IMR-90 (cell line): ENCODE measurements at regions not wholly inside any gene's neighbourhood (a gene's known extent, or its start where the extent isn't known, plus 50 kb on each side); places are given as distances from the start of the nearest gene placed in this dataset.

ENCODE experiments used
- ATAC-seq: fragments of 200-7000 bp; cut with Tn5 transposase; 2 replicates; pipeline ENCODE4 v1.9.1; 2020; ENCODE audit warnings: low read depth, mild to moderate bottlenecking, moderate library complexity
- BruUV-seq: library from RNA; stranded (reverse); fragments of 400-500 nt; replicated peaks from 2 replicates; lab custom pipeline; 2021; lab: Mats Ljungman, UMichigan
- CTCF ChIA-PET: fragments of 300-600 bp; formaldehyde crosslinking; extraction: SDS; loops from one replicate; lab custom pipeline; 2021; ENCODE audit warnings: antibody characterized with exemption; lab: Yijun Ruan, JAX
- POLR2A ChIA-PET: fragments of 300-600 bp; sonication (Branson Sonifier 250); formaldehyde crosslinking; loops from one replicate; lab custom pipeline; 2022; ENCODE audit warnings: antibody characterized with exemption; ENCODE audit not compliant: unreplicated experiment; lab: Charles Lee
- DNase-seq: peaks from one replicate; pipeline ENCODE4 v3.0.0; 2013
- H2AFZ ChIP-seq: replicated peaks from 2 replicates; pipeline ENCODE3; 2013; ENCODE audit warnings: low read length, mild to moderate bottlenecking; ENCODE audit not compliant: poor library complexity
- H2AK5ac ChIP-seq: 2 replicates; pipeline ENCODE4 v1.6.1; 2013; ENCODE audit warnings: low read depth, low read length, inconsistent platforms
- H2AK9ac ChIP-seq: replicated peaks from 2 replicates; pipeline ENCODE3; 2013; ENCODE audit warnings: mild to moderate bottlenecking, low read depth, low read length, moderate library complexity; ENCODE audit not compliant: poor library complexity
- H2BK120ac ChIP-seq: 2 replicates; pipeline ENCODE4 v1.6.1; 2013; ENCODE audit warnings: low read depth, low read length, inconsistent platforms
- H2BK15ac ChIP-seq: 3 replicates; pipeline ENCODE4 v1.6.1; 2013; ENCODE audit warnings: low read depth, low read length, inconsistent platforms
- H2BK20ac ChIP-seq: 2 replicates; pipeline ENCODE4 v1.6.1; 2013; ENCODE audit warnings: low read depth, mild to moderate bottlenecking, inconsistent platforms, low read length, moderate library complexity
- H2BK5ac ChIP-seq: 2 replicates; pipeline ENCODE4 v1.6.1; 2013; ENCODE audit warnings: mild to moderate bottlenecking, low read depth, low read length, inconsistent platforms; ENCODE audit not compliant: poor library complexity, severe bottlenecking
- H3K14ac ChIP-seq: replicated peaks from 2 replicates; pipeline ENCODE4 v1.6.1; 2013; ENCODE audit warnings: low read depth, low read length, inconsistent platforms
- H3K18ac ChIP-seq: 2 replicates; pipeline ENCODE4 v1.6.1; 2013; ENCODE audit warnings: low read depth, low read length, control low read depth
- H3K23ac ChIP-seq: 2 replicates; pipeline ENCODE4 v1.6.1; 2013; ENCODE audit warnings: low read depth, low read length, inconsistent platforms
- H3K27ac ChIP-seq: 2 replicates; pipeline ENCODE4 v1.5.1; 2013; ENCODE audit warnings: mild to moderate bottlenecking, control low read depth, low read length; ENCODE audit not compliant: insufficient read depth
- H3K27me3 ChIP-seq: 2 replicates; pipeline ENCODE4 v1.6.1; 2013; ENCODE audit warnings: low read length; ENCODE audit not compliant: control insufficient read depth, insufficient read depth
- H3K36me3 ChIP-seq: 2 replicates; pipeline ENCODE4 v1.6.1; 2013; ENCODE audit warnings: low read length, mixed read lengths; ENCODE audit not compliant: control insufficient read depth, insufficient read depth
- H3K4ac ChIP-seq: 2 replicates; pipeline ENCODE4 v1.6.1; 2013; ENCODE audit warnings: low read depth, low read length, inconsistent platforms
- H3K4me1 ChIP-seq: 2 replicates; pipeline ENCODE4 v1.6.1; 2013; ENCODE audit warnings: low read length, mixed read lengths; ENCODE audit not compliant: control insufficient read depth, insufficient read depth
- H3K4me2 ChIP-seq: 2 replicates; pipeline ENCODE4 v1.6.1; 2013; ENCODE audit warnings: low read depth, mild to moderate bottlenecking, control low read depth, low read length, moderate library complexity
- H3K4me3 ChIP-seq: 2 replicates; pipeline ENCODE4 v1.5.1; 2013; ENCODE audit warnings: low read depth, mild to moderate bottlenecking, control low read depth, low read length, moderate library complexity; ENCODE audit not compliant: insufficient read depth
- H3K56ac ChIP-seq: 2 replicates; pipeline ENCODE4 v1.6.1; 2013; ENCODE audit warnings: low read length, inconsistent platforms; ENCODE audit not compliant: insufficient read depth; ENCODE audit errors: extremely low read depth
- H3K79me1 ChIP-seq, 2 experiments: 2 replicates each; pipeline ENCODE4 v1.6.1; 2013; ENCODE audit warnings: low read length in 2 of 2, inconsistent platforms in 1 of 2, low read depth in 1 of 2
- H3K9ac ChIP-seq: 2 replicates; pipeline ENCODE4 v1.6.1; 2013; ENCODE audit warnings: low read depth, low read length, control low read depth
- H3K9me1 ChIP-seq: 2 replicates; pipeline ENCODE4 v1.6.1; 2013; ENCODE audit warnings: low read length, inconsistent platforms; ENCODE audit not compliant: insufficient read depth
- H3K9me3 ChIP-seq: 2 replicates; pipeline ENCODE4 v1.6.1; 2013; ENCODE audit warnings: low read length; ENCODE audit not compliant: control insufficient read depth, insufficient read depth
- H4K20me1 ChIP-seq: 2 replicates; pipeline ENCODE4 v1.6.1; 2013; ENCODE audit warnings: low read length, inconsistent platforms; ENCODE audit not compliant: insufficient read depth
- H4K5ac ChIP-seq: 2 replicates; pipeline ENCODE4 v1.6.1; 2013; ENCODE audit warnings: mild to moderate bottlenecking, low read depth, low read length, control low read depth
- H4K8ac ChIP-seq, 2 experiments: 2 replicates each; pipeline ENCODE4 v1.6.1; 2013; ENCODE audit warnings: low read depth in 2 of 2, low read length in 2 of 2, control low read depth in 1 of 2, inconsistent platforms in 1 of 2
- H4K91ac ChIP-seq: 2 replicates; pipeline ENCODE4 v1.6.1; 2013; ENCODE audit warnings: low read depth, low read length, inconsistent platforms; ENCODE audit not compliant: insufficient read depth
- ELK1 ChIP-seq: fragments of 150-350 bp; IDR thresholded peaks from 2 replicates; pipeline ENCODE4 v1.6.1; 2016; ENCODE audit warnings: low read depth, mild to moderate bottlenecking, low read length, moderate library complexity, borderline replicate concordance
- WGBS, 2 experiments: methylation state at CpG; one replicate each; pipeline versions ENCODE4 v1.1.5 to v1.1.7; 2013; ENCODE audit warnings: missing lambda C conversion rate in 2 of 2; ENCODE audit not compliant: insufficient read length in 1 of 2; ENCODE audit errors: extremely low coverage in 2 of 2; 5-methylcytosine and 5-hydroxymethylcytosine counted together
- dilution Hi-C: fragments of 300-500 bp; cut with HindIII; formaldehyde crosslinking; loops from one replicate; pipeline ENCODE4 v1.14.3; 2018; ENCODE audit warnings: low sequenced_read_pairs; ENCODE audit not compliant: unreplicated experiment
- in situ Hi-C: fragments of 300-500 bp; cut with MboI; formaldehyde crosslinking; loops from 3 replicates; pipeline ENCODE4 v1.14.3; 2019; ENCODE audit warnings: low sequenced_read_pairs, inconsistent platforms, mixed read lengths
- intact Hi-C: fragments of 100-400 bp; cut with micrococcal nuclease; formaldehyde crosslinking; loops from 2 replicates; pipeline ENCODE4 v1.10.0; 2022

DNA sequence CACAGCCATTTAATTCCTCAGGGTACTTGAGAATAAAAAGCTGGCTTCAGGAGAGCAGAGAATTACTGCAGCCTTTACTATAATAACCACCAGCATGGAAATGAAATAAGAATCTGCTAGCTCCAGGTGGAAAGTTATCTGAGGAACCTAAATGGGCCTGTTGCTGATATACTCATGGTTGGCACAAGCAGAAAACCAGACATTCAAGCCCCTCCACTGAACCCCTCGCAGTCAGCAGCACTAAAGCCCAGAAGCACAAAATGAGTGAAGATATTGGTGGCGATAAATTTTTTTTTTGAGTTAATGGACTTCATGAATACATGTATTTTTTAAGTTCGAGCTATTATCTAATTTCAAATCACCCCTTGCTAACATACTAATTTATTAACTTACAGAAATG is 303.9 kb upstream of the NRP1 start:
- H2BK5ac ChIP-seq: no peak overlapping the region
- POLR2A ChIA-PET: no interaction called here
- H4K5ac ChIP-seq: no peak overlapping the region
- H2AK9ac ChIP-seq: no peak overlapping the region
- peaks cover 8% of the 10 kb centered on the region; the same call in 1 of the 2 replicates for H3K27me3 ChIP-seq
- no peaks in the 10 kb centered on the region for H3K9me3 ChIP-seq
- TF ChIP-seq ELK1: no peak
- in situ Hi-C loops (no loop called here), intact Hi-C loops (no loop called here), dilution Hi-C loops (no loop called here)
- H3K56ac ChIP-seq: no peak overlapping the region
- no peak overlapping the region for H2BK20ac ChIP-seq
- CTCF ChIA-PET: interaction anchor here (0.5 kb wide), 1 partner anchor 15 kb away, joined by 4 read pairs; no protein-coding TSS in a partner anchor
- no peak overlapping the region for H4K91ac ChIP-seq
- no peak overlapping the region for H3K18ac ChIP-seq
- H3K4me2 ChIP-seq: no peak overlapping the region
- WGBS, 2 experiments: no CpG with 5 or more reads among the region's 3 CpGs
- no peaks in the 10 kb centered on the region for H3K79me1 ChIP-seq
- no peak for ATAC-seq
- H3K27ac ChIP-seq: no peak overlapping the region
- no peak overlapping the region for H3K4ac ChIP-seq
- no peak overlapping the region for H3K4me3 ChIP-seq
- H2AK5ac ChIP-seq: no peak overlapping the region
- no peak for DNase-seq
- H3K14ac ChIP-seq: no peak overlapping the region
- no peak overlapping the region for H2AFZ ChIP-seq
- H3K36me3 ChIP-seq: no peaks in the 10 kb centered on the region
- no peak overlapping the region for H2BK15ac ChIP-seq
- BruUV-seq: no TSS peak
- H3K9me1 ChIP-seq: no peaks in the 10 kb centered on the region
- no peak overlapping the region for H4K8ac ChIP-seq
- no peaks in the 10 kb centered on the region for H4K20me1 ChIP-seq
- no peak overlapping the region for H2BK120ac ChIP-seq
- no peak overlapping the region for H3K23ac ChIP-seq
- no peak overlapping the region for H3K9ac ChIP-seq
- H3K4me1 ChIP-seq: no peaks in the 10 kb centered on the region
